NCI-H82 treated with DMSO at 0.1 percent for 48 hours (cell line): ENCODE measurements at regions not wholly inside any gene's neighbourhood (a gene's known extent, or its start where the extent isn't known, plus 50 kb on each side); places are given as distances from the start of the nearest gene placed in this dataset.

Experiments
- DNase-seq: peaks from one replicate; lab custom pipeline; 2025; ENCODE audit not compliant: unreplicated experiment; lab: John Stamatoyannopoulos, UW

- no peak for DNase-seq
Observed at GRCh38 chr3:59306436-59306835, 256.6 kb upstream of the CFAP20DC start.

- DNase-seq = no peak
Observed at GRCh38 chr3:59304296-59304695, 254.5 kb upstream of the CFAP20DC start.

GRCh38 chr3:59303452-59303851, 253.6 kb upstream of the CFAP20DC start:
- DNase-seq = no peak

- DNase-seq = no peak
Observed at GRCh38 chr3:59302442-59302841, 252.6 kb upstream of the CFAP20DC start.

- DNase-seq = no peak
Observed at GRCh38 chr3:59300733-59301132, 250.9 kb upstream of the CFAP20DC start.

GRCh38 chr3:59299561-59299960, 249.7 kb upstream of the CFAP20DC start:
- no peak for DNase-seq

- no peak for DNase-seq
Observed at GRCh38 chr3:59290358-59290757, 240.5 kb upstream of the CFAP20DC start.

- DNase-seq = no peak
Observed at GRCh38 chr3:59289831-59290230, 240.0 kb upstream of the CFAP20DC start.

GRCh38 chr3:59288951-59289350, 239.1 kb upstream of the CFAP20DC start:
- no peak for DNase-seq

- no peak for DNase-seq
Observed at GRCh38 chr3:59286791-59287531, 237.1 kb upstream of the CFAP20DC start.

GRCh38 chr3:59285560-59285959, 235.7 kb upstream of the CFAP20DC start:
- DNase-seq = no peak

GRCh38 chr3:59284926-59285325, 235.1 kb upstream of the CFAP20DC start:
- DNase-seq = no peak

- DNase-seq = no peak
Observed at GRCh38 chr3:59280113-59280512, 230.3 kb upstream of the CFAP20DC start.

- DNase-seq = no peak
Observed at GRCh38 chr3:59277816-59278215, 228.0 kb upstream of the CFAP20DC start.

- DNase-seq = no peak
Observed at GRCh38 chr3:59277201-59277600, 227.4 kb upstream of the CFAP20DC start.

- no peak for DNase-seq
Observed at GRCh38 chr3:59273976-59274375, 224.2 kb upstream of the CFAP20DC start.

GRCh38 chr3:59271971-59272370, 222.1 kb upstream of the CFAP20DC start:
- DNase-seq = no peak

- no peak for DNase-seq
Observed at GRCh38 chr3:59270921-59271320, 221.1 kb upstream of the CFAP20DC start.

GRCh38 chr3:59270209-59270608, 220.4 kb upstream of the CFAP20DC start:
- DNase-seq = no peak

- DNase-seq = no peak
Observed at GRCh38 chr3:59268170-59268569, 218.3 kb upstream of the CFAP20DC start.

- DNase-seq = no peak
Observed at GRCh38 chr3:59267021-59267420, 217.2 kb upstream of the CFAP20DC start.

- no peak for DNase-seq
Observed at GRCh38 chr3:59266551-59266950, 216.7 kb upstream of the CFAP20DC start.

- no peak for DNase-seq
Observed at GRCh38 chr3:59265566-59265965, 215.7 kb upstream of the CFAP20DC start.
